ENCODE measurements at regions not wholly inside any gene's neighbourhood (a gene's known extent, or its start where the extent isn't known, plus 50 kb on each side); places are given as distances from the start of the nearest gene placed in this dataset.

DNA sequence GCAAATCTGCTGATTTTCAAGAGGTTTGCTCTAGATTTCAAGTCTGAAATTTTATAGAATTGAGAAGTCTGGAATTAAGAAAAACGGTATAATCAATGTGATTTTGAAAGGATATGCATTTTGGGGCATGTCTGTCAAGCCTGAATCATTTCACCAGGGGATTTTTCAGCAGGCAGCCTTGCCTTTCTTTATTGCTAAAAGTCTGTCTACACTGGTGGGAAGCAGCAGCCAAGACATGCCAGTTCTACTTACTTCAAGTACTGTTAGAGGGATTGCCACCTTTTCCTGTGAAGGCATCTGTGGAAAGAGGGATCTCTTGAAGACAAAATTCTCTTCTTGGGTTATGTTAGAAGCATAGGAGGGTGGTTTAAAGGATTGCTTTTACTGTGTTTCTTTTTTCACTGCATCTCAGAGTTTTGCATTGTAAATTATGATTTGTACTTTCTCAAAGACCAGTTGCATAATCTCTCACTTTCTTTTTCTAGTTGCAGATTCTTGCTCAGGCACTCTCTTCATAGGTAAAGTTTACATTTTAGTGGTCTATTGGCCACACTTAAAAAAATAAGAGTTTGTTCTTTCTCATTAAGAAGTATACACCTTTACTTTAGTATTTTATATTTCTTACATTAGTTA, 837.0 kb downstream of the GALC start:
- H3K4me1 ChIP-seq (ENCODE audit: control insufficient read depth, insufficient read depth, low read length): no peaks in the 10 kb centered on the region
- no peaks in the 10 kb centered on the region for H3K36me3 ChIP-seq (ENCODE audit: control insufficient read depth, insufficient read depth, low read length)
- TF ChIP-seq CTCF (conservative IDR thresholded peaks at IDR 0.05; ENCODE audit: low read depth, low read length) (no peak), MAFK (IDR thresholded peaks at IDR 0.05; ENCODE audit: low read depth, low read length) (no peak), SMC3 (IDR thresholded peaks at IDR 0.05; ENCODE audit: low read depth, low read length) (no peak), ELK1 (IDR thresholded peaks at IDR 0.05; ENCODE audit: borderline replicate concordance, low read depth, low read length) (no peak), RFX5 (IDR thresholded peaks at IDR 0.05; ENCODE audit: low read depth, low read length) (no peak), MXI1 (IDR thresholded peaks at IDR 0.05; ENCODE audit: borderline replicate concordance, low read depth, low read length) (no peak), RAD21 (IDR thresholded peaks at IDR 0.05; ENCODE audit: low read length) (no peak), FOS (IDR thresholded peaks at IDR 0.05; ENCODE audit: low read depth, low read length) (no peak), BHLHE40 (IDR thresholded peaks at IDR 0.05; ENCODE audit: low read depth, low read length) (no peak), POLR2A (IDR thresholded peaks at IDR 0.05; ENCODE audit: low read depth, low read length) (no peak), MAZ (IDR thresholded peaks at IDR 0.05; ENCODE audit: borderline replicate concordance, low read depth, low read length) (no peak), NFE2L2 (IDR thresholded peaks at IDR 0.05; ENCODE audit: low read depth, low read length) (no peak), CHD1 (IDR thresholded peaks at IDR 0.05; ENCODE audit: low read depth, low read length) (no peak), RCOR1 (IDR thresholded peaks at IDR 0.05; ENCODE audit: insufficient replicate concordance, low read length) (no peak), CEBPB (IDR thresholded peaks at IDR 0.05; ENCODE audit: low read depth, low read length) (no peak)
- TF ChIP-seq, protein P1, sequence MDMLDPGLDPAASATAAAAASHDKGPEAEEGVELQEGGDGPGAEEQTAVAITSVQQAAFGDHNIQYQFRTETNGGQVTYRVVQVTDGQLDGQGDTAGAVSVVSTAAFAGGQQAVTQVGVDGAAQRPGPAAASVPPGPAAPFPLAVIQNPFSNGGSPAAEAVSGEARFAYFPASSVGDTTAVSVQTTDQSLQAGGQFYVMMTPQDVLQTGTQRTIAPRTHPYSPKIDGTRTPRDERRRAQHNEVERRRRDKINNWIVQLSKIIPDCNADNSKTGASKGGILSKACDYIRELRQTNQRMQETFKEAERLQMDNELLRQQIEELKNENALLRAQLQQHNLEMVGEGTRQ (IDR thresholded peaks at IDR 0.05; ENCODE audit: low read depth, low read length): no peak
- no peak for DNase-seq
- H3K9ac ChIP-seq (ENCODE audit: low read depth, low read length): no peak overlapping the region
- no peak overlapping the region for H3K56ac ChIP-seq (ENCODE audit: extremely low read depth, insufficient read depth, low read length)
- H4K20me1 ChIP-seq (ENCODE audit: insufficient read depth, low read length): no peaks in the 10 kb centered on the region
- H3K9me3 ChIP-seq (ENCODE audit: control insufficient read depth, insufficient read depth, low read length): no peaks in the 10 kb centered on the region
- ATAC-seq (ENCODE audit: low read depth): no peak
- H3K27me3 ChIP-seq (ENCODE audit: control insufficient read depth, insufficient read depth, low read length): no peaks in the 10 kb centered on the region
- H2AK9ac ChIP-seq (replicated peaks; ENCODE audit: low read depth, low read length, poor library complexity): no peak overlapping the region
- ChIA-PET CTCF (no interaction called here), POLR2A (ENCODE audit: unreplicated experiment) (no interaction called here)
- H2AK5ac ChIP-seq (ENCODE audit: low read depth, low read length): no peak overlapping the region
- H3K4ac ChIP-seq (ENCODE audit: low read depth, low read length): no peak overlapping the region
- no peak overlapping the region for H4K91ac ChIP-seq (ENCODE audit: insufficient read depth, low read depth, low read length)
- no peak overlapping the region for H3K4me3 ChIP-seq (ENCODE audit: insufficient read depth, low read depth, low read length)
- H3K18ac ChIP-seq (ENCODE audit: low read depth, low read length): peak overlapping the region; percentile 81; the same call in 1 of the 2 replicates
- no peak overlapping the region for H4K5ac ChIP-seq (ENCODE audit: low read depth, low read length)
- in situ Hi-C loops (cut with MboI; ENCODE audit: low sequenced_read_pairs) (no loop called here), dilution Hi-C loops (cut with HindIII; ENCODE audit: low sequenced_read_pairs, unreplicated experiment) (no loop called here), intact Hi-C loops (cut with micrococcal nuclease) (no loop called here)
- H3K9me1 ChIP-seq (ENCODE audit: insufficient read depth, low read length): no peaks in the 10 kb centered on the region
- H2BK120ac ChIP-seq (ENCODE audit: low read depth, low read length): no peak overlapping the region
- H3K79me1 ChIP-seq (ENCODE audit: low read depth in 1 of 2, low read length in 2 of 2): no peaks in the 10 kb centered on the region
- no peak overlapping the region for H3K23ac ChIP-seq (ENCODE audit: low read depth, low read length)
- H4K8ac ChIP-seq (ENCODE audit: low read depth in 2 of 2, low read length in 2 of 2): no peak overlapping the region
- no CpG with 5 or more reads among the region's 1 CpG for WGBS, 2 experiments (ENCODE audit: extremely low coverage in 2 of 2, insufficient read length in 1 of 2)
- no TSS peak for BruUV-seq (replicated peaks)
- H2BK15ac ChIP-seq (ENCODE audit: low read depth, low read length): no peak overlapping the region
- no peak overlapping the region for H2BK5ac ChIP-seq (ENCODE audit: low read depth, low read length, poor library complexity, severe bottlenecking)
- no peak overlapping the region for H2BK20ac ChIP-seq (ENCODE audit: low read depth, low read length)
- no peak overlapping the region for H3K27ac ChIP-seq (ENCODE audit: insufficient read depth, low read length)
- no peak overlapping the region for H2AFZ ChIP-seq (replicated peaks; ENCODE audit: low read length, poor library complexity)
- H3K14ac ChIP-seq (replicated peaks; ENCODE audit: low read depth, low read length): no peak overlapping the region
- H3K4me2 ChIP-seq (ENCODE audit: low read depth, low read length): no peak overlapping the region

Measured in IMR-90 (cell line).